ENCODE measurements at regions not wholly inside any gene's neighbourhood (a gene's known extent, or its start where the extent isn't known, plus 50 kb on each side); places are given as distances from the start of the nearest gene placed in this dataset.

DNA sequence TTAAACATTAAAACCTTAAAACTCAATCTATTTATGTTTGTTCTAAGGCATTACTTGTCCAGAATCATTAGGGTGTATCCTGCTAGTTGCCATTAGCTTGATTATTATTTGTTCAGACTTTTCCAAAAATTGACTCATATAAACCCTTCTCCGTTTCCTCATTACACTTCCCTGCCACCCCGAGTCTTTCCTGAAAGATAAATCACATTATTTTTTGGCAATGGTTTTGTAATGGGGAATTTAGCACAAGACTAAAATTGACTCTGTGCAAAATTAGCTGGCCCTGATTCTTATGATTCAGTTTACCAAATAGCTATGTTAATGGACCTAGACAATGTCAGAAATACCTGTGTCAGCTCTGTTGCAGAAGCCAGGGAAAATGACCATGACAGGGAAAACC, 112.2 kb upstream of the NT5C1B start:
- no peak for DNase-seq

DNA sequence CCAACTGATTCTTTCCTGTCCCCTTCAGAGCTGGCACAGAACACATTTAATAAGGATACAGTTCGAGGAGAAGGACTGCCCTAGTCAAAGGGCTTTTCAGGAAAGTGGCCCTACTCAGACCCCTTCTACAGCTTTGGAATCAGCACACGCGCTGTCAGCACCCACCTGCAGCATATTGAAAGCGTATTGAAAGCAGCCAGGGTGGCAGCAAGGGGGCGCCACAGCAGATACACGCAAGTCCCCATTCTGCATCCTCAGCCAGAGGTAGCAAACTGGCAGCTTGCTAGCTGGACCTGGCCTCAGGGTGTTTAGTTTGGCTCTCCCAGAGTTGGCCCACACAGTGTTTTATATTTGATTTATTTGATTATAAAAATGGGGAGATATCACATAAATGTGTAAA, 101.0 kb upstream of the NT5C1B start:
- DNase-seq: no peak

DNA sequence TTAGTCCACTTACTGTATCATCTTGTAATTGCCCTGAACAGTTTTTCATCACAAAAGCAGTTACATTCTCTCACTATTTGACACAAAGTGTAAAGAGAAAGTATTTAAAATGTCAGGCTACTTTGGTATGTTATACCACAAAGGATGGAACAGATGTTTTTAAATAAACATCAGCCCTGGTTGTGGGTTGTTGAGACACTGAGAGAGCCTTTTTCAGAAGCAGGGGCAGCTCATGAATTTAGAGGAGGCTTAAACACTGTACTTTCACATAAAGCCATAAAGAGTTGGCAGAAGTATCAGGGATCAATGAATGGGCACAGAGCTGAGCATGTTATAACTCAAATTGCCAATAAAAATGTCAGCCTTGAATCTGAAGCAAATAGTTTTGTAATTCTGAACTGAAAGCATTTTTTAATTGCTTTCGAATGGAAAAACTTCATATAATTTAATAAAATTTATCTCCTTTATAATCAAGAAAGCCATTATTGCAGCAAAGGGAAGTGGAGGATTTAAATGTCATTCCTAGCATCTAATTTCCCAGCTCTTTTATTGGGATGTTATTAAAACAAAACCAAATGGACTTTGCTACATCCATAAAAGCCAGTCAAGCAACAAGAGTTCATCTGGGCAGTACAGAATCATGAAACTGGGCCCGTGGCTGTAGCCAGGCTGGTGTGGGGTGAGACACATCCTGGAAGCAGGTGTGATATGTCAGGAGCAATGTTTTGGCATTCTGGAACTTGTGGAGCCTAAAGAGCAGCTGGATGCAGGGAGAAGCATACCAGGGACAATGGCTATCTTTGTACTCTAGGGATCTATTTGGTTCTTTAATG, 95.1 kb upstream of the NT5C1B start:
- no peak for DNase-seq

DNA sequence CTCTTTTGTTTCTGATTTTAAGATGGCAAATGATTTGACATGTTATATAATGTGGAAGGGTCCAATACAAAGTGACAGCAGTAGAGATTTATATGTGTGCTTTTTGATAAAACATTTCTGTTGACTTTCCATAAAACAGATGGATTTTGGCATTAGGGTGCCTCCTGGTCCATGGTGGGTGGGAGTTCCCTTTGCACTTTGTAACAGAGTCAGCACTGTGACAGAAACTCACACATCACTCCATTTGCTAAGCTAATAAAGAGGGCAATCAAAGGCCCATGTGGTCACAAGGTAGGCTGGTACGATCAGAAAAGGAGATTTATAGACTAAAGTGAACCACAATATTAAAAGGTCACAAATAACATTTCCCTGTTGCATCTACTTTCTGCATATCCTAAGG, 93.3 kb upstream of the NT5C1B start:
- no peak for DNase-seq

DNA sequence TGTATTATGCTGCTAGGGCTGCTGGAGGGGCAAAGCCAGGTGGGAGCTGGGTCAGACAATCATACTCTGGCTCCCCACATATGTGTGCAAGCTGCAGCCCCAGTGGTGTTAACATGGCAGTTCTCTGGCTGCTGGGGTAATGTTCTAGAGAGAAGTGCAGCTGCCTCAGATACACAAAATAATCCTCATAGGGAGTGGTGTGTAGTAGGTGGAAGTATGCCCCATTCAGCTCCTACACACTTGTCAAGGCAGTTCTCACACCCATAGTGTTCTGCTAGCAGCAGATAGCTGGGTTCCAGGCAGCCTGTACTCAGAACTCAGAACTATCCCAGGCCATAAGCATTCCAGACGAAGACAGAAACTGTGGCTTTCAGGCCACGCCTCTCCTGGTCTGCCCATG, 87.9 kb upstream of the NT5C1B start:
- no peak for DNase-seq

DNA sequence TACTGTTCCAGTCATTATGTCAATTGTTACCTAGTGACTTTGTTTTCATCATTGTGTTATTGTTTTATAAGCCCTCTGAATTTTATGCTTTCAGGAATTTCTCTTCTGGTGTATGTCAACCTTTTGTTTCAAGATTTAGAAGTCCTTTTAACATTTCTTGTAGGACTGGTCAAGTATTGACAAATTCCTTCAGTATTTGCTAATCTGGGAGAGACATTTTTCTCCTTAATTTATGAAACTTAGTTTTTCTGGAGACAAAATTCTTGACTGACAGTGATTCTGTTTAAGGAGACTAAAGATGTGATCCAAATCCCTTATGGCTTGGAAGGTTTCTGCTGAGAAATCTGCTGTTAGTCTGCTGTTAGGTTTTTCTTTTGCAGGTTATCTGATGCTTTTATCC, 84.9 kb upstream of the NT5C1B start:
- DNase-seq: no peak

DNA sequence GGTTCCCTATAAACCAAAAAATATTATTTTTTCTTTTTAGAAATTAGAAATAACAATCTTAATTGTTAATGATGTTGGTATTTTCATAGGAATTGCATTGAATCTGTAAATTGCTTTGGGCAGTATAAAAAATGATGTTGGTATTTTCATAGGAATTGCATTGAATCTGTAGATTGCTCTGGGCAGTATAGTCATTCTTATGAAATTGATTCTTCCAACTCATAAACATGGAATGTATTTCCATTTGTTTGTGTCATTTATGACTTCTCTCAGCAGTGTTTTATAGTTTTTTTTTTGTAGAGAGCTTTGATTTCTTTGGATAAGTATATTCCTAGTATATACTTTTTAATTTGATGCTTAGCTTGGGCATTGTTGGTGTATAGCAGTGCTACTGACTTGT, 82.0 kb upstream of the NT5C1B start:
- no peak for DNase-seq

DNA sequence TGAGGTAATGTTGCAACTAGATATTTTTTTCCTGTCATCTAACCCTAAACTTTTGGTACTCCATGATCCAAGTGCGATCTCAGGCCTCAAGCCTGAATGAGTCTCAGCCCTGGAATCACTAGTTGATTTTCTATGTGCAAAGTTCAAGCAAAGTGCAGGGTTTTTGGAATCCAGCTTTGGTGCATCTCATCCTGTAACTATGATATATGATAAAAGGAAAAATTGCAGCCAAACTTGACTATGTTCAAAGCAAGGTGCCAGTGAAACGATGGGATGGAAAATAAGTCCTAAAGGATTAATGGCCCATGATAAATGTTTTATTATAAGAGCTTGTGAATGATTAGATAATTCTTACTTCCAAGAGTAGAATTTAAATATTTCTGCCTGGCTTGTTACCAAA, 78.9 kb upstream of the NT5C1B start:
- DNase-seq: no peak

DNA sequence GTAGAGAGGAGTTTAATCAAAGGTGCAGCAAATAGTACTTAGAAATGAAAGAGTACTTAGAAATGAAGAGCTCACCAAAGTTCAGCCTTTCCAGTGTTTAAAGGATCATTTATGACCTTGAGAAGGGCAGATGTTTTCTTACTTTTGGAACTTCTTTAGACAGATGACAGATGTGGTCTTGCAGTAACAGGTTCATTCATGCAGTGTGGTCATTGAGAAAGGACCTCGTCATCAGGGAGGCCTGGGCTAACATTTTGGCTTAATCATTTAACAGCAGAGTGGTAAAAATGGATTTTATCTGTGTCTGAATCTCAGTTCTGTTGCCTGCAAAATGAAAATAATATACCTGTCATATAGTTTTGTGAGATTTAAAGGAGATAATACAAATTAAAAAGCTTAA, 75.1 kb upstream of the NT5C1B start:
- DNase-seq: no peak

DNA sequence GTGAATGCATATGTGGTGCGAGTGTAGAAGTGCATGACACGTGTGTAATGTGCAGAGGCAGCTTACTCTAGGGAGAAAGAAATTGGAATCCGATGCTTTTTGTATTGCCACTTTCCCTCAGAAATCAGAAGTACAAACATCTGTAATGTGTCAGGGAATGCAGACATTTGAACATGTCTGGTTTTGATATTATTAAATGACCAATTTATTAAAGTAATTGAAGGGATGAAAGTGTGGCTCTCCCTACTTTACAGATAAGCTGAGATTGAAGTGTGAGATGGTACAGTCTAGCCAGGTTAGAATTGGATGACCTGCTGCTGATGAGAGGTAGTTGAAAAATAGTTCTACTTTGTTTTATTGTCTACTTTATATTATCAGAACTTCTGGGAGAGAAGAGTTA, 74.5 kb upstream of the NT5C1B start:
- DNase-seq: no peak

DNA sequence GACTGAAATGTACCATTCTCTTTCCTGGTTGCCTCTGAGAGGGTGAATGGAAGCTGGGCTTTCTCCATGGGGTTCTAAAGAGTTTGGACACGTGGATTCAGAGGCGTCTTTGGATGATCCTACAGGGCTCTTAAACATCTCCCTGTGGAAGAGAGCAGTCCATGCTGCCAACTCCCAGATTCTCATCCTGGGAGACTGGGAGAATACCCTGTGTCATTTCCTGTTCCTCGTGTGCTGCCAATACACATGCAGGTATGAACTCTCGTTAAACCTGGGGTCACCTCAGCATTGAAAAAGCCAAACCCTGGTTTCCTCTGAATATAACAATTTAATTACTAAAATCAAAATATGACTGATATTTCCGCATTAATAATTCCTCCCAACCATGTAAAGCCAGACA, 73.3 kb upstream of the NT5C1B start:
- no peak for DNase-seq

DNA sequence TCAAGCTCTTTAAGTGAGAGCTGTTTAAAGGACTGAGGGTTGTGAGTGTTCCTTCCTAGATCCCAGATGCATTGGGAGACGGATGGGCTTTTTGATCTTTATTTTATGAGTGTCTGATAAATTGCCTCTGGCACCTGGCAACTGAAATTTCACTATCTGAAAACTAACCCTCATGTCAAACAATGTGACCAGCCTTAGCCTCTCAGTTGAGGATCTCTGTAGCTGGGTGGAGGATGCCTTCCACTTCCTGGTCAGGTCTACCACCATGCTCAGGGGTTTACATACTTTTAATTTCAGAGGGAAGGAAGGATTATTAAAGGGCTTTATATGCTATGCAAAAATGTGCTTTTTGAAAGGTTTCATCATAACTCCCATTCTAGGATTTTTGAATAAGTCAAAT, 70.5 kb upstream of the NT5C1B start:
- no peak for DNase-seq

DNA sequence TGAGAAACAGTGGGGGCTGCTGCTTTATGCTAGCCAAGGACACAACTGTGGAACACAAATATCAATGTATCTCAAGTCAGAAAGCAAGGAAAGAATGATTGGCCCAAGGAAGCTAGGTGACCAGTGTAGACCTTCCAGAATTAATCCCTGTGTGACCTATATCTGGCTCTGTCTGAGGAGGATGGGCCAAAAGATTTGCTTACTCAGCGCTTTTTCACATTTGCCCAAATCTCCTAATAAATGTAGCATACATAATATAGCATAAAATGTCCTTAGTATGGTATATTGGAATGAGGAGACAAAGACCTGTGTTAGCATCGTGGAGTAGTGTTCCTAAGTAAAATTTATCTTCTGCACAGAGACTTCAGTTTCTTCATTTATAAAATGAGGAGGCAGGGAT, 66.7 kb upstream of the NT5C1B start:
- DNase-seq: no peak

DNA sequence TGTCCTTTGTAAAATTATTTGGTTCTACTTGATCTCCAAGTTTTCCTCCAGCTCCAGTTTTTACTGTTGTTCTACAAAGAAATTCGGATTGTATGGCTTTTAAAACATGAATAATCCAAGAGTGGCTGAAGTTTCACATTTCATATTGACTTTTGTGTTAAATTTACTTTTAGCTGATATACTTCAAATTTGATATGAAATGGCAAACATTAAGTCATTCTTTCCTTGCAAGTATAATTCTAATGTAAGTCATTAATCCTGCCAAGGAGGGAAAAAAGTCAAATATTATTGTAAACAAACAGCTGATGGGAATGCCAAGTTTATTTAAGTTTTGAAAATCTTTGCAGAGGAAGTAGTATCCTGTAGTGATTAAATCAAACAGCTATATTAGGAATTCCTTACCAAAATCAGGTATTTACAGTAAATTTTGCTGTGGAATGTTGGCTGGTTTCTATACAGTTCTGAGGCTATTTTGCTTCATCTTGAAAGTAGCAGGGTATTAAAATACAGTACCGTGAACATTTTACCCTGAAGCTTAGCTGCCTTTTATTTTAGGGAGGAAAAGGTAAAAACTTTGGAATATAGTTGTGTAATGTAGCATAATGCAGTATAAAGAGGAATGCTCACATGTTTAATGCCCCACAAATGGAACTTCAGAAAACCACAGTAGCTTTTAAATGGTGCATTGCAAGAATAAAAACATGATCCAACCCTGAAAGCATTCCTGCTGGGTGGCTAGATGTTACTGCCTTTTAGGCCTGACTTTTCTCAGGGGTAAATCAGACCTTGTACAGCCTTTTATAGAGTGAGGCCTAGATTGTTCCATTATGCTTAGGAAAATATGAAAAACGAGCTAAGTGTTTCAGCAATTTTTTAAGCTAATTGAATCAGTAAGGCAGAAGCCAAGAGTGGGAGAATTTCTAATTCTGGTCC, 62.7 kb upstream of the NT5C1B start:
- no peak for DNase-seq

DNA sequence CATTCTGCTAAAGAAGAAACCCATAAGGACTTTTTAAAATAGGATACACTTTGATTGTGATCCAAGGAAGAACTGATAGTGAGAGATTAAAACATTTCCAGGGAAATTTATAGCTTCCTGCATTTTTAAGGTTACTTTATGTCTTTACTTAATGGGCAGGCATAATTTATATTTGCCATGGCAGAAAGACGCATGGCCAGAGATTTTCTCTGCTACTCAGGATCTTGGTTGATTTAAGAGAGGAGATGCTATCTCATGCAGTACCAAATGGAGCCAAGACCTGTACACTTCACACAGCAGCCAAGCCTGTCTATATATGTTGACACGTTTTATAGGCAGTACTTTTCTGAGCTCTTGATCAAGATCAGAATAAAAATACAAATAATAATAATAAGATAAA, 60.9 kb upstream of the NT5C1B start:
- DNase-seq: no peak

DNA sequence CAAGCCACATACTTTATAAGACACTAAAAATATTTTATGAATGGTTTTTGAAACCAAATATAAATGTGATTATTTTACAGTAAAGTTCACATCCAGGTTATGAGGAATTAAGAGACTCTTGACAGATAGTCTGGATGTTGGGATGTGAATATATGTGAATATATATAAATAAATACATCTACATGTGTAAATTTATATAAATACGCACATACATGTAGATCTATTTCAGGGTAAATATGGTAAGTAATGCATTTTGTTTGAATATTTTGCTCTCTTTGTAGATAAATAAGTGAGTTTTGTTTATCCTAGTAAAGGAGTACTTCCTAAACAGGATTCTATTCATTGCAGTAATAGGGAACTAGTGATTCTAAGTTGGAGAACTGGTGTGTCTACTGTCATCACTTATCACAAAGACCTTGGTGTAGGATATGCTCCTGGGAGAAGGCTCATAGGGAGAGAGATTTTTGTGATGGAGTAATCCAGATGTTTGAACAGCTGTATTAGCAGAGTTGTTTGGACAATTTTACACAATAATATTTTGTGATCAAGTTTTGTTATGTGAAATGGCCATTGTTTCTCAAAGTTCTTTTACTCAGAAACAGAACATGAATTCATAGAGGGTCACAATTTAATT, 60.2 kb upstream of the NT5C1B start:
- DNase-seq: no peak

DNA sequence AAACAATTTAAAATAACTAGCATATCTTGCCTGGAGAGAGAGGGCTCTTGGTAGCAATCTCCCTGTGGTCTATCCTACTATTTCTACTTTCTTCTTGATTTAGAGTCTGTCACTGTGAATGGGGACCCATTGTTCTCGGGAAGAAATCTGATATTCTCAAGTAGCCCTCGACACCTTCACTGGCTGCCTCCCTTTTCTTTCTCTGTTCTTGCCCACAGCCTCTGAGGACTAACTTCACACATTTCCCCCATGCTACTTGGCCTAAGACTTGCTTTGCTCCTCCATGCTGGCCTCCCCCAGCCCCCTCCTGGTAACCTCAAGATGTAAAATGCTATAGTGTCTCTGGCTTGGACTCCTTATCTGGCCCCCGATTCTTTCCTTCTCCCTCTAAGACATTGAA, 58.8 kb upstream of the NT5C1B start:
- DNase-seq: no peak

DNA sequence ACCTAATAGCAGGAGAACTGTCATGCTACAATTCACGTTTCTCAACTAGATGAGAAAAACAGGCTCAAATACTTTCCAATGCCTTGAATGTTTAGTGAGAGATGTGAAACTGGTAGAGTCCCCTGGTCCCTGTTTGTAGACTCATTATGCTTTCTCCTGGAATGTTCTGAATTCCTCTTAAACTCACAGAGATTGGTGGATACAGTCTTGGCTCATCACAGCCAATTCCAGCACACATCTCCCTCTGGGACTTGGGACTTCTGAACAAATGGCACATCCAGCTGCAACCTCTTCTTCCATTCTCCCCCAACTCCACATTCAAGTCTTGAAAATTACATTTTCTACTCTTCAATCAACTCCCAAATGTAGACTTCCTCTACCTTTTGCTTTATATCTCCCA, 58.4 kb upstream of the NT5C1B start:
- no peak for DNase-seq

DNA sequence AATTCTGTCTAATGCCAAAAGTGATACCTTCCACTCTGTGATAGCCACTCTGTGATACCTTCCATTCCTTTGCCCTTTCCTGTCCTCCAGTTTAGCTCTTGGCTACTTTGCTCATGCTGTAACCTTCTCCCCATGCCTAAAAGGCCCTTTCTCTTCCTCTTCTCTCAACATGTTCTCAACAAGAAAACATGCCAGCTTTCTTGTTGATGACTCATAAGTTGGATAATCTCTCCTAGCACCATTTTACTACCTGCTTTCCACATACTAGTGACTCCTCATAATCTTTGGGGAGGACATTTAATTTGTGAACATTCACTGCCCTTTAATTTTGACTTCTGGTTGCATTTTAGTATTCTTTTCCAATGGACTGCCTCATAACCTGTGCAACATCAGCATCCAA, 55.9 kb upstream of the NT5C1B start:
- no peak for DNase-seq

DNA sequence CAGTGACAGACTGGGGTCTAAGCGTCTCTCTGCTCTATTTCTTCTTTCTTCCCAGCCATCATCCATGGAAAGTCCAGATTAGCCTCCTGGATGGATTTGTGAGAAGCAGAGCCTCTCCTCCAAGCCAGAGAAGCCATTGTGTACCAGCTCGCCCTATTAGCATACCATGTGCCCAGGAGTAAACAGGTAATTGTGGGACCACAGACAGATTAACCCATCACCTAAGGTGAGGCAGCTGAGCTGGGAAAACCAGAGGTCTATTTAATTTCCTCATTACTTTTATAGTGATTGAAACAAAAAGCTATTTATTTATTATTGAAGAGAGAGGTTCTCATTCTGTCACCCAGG, 54.7 kb upstream of the NT5C1B start:
- DNase-seq: no peak

DNA sequence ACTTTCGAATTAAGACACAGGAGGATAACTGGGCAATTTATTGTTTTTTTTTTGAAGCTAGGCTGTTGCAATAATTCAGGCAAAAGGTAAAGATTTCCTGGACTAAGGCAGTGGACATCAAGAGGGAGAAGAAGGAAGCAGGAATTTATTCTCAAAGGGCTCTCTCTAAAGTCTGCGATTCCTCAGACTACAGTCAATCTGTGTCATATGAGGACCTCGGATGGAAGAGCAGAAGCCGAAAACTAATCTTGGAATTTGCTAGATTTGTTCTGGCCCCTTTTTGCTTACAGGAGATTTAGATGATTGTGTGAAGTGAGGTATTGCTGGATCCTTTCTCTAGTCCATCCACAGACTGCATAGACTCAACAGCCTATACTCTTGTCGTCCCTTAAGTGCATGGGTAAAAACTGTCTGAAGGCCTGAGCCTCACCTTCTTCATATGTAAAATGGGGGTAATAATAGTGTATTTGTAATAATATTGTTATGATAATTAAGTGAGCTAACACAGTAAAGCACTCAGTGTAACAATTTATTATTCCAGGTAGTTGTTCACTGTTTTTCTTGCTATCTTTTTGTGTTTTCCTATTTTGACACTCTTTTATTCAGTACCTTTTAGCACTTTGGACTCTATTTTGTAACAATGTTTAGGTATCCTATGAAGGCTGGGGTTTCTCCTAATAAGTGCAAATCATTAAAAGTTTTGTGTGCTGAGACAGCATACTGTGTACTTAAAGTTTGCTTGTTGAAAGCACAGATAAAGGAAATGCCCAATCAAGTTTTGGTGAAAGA, 54.2 kb upstream of the NT5C1B start:
- DNase-seq: no peak

DNA sequence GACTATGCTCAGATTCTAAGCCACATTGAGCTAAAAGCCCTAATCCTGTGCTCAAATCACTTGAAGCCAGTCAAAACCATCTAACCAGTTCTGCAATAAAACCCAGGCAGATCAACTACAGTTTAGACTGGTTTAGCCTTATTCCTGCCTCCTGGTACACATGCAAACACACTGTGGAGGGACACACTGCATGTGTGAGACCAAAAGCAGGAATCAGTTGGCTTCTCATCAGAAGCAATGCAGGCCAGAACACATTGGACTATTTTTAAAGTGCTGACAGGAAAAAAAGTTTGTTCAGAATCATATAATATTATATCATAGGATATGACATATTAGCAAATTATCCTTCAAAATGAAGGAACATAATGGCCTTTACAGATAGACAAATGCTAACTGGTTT, 52.5 kb upstream of the NT5C1B start:
- DNase-seq: no peak
